NT2/D1 (cell line): ENCODE measurements at regions not wholly inside any gene's neighbourhood (a gene's known extent, or its start where the extent isn't known, plus 50 kb on each side); places are given as distances from the start of the nearest gene placed in this dataset.

ENCODE experiments used
- SUZ12 ChIP-seq: IDR thresholded peaks from 2 replicates; pipeline ENCODE4 v1.6.1; 2011; ENCODE audit not compliant: insufficient read length, insufficient read depth; ENCODE audit errors: extremely low read depth
- ZNF274 ChIP-seq: IDR thresholded peaks from 2 replicates; pipeline ENCODE4 v1.6.1; 2011; ENCODE audit warnings: mild to moderate bottlenecking, low read depth, low read length

DNA sequence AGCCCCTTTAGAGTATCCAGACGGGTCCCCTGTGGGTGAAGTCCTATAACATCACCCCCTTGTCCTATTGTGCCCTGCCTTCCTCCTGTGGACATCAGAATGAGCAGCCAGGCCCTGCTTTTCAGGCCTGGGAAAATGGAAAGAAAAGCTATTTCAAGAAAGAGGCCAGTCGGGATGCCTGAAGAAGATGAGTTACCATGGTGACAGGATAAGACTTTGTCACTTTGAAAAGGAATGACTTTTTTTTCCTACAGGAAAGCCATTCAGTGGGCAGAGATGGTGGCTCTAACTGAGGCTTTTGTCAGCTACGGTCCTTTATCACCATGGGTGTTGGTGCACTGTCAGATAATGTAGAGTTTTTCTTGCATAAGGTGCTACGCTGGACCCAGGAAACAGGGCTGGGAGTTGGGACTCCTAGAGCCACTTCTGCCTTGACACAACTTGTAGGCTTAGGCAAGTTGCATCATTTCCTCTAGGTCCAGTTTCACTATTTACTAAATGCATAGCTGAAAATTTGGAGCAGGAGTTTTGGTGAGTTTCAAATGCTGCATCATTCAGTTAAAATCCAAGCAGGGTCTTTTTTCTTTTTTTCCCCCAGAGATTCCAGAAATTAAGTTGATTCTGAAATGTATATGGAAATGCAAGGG is 179.0 kb upstream of the ADRA1D start:
- TF ChIP-seq SUZ12 = no peak
- TF ChIP-seq ZNF274 = no peak
